GM18907 (cell line): ENCODE measurements at regions not wholly inside any gene's neighbourhood (a gene's known extent, or its start where the extent isn't known, plus 50 kb on each side); places are given as distances from the start of the nearest gene placed in this dataset.

ENCODE experiments used
- ATAC-seq: cut with Tn5 transposase; IDR thresholded peaks from one replicate; pipeline ENCODE4 v1.9.1; 2021; ENCODE audit warnings: mild to moderate bottlenecking, moderate library complexity; ENCODE audit not compliant: unreplicated experiment

DNA sequence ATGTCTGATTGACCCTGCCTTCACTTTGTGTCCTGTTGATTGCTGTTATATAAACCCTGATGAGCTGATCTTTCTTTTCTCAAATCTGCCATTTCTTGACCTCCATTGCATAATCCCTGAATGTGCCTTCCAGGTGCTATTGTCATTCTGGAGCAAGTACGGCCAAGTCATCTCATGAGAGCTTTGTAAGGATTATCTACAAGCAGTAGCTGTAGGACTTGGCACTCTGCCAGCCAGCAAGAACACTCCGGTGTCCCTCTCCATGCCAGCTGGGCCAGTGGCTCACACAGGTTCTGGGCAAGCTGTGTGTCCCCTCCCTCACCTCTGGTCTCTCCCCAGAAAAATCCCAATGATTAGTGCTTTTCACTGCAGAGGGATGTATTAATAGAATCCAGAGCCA, 348.1 kb downstream of the FOXO1 start:
- no peak for ATAC-seq

DNA sequence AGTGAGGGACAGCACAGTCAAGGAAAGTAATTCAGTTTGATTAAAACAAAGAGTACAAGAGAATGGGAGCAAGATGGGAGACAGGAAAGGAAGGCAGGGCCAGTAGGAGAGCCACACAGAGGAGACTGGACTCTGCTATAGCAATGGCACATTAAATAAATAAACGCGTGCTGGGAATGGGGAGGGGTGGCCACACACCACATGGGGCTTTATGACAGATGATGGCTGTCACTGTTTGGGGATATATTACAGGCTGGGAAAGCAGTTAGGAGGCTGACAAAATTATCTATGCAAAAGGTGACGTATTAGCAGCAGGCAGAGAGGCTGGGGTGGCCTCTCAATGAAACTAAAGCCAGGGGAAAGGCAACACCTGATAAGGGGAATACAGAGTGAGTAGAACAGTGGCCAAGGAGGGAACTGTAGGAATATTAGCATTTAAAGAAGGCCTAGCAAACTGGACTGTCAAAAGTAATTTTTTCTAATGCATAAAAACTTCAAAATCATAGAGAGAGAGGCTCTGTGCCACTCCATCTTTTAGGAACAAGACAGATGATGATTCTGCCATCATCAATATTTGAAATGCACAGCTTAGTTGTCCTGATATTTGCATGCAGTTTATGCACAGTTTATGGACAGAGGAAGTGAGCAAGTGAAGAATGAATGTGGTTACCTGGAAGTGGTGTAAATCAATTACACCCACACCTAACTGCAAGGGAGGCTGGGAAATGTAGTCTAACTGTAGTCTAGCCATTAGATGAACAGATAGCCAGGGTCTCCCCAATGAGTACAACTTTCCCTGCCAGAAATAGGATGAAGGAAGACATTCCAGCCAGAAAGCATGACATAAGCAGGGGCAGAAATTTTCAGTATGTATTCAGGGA, 346.5 kb downstream of the FOXO1 start:
- no peak for ATAC-seq

- no peak for ATAC-seq
Observed at GRCh38 chr13:40328091-40328490, 338.4 kb downstream of the FOXO1 start.

GRCh38 chr13:40329781-40330485, 336.5 kb downstream of the FOXO1 start:
- ATAC-seq, result no peak

- no peak for ATAC-seq
Observed at GRCh38 chr13:40330950-40331349, 335.5 kb downstream of the FOXO1 start.

DNA sequence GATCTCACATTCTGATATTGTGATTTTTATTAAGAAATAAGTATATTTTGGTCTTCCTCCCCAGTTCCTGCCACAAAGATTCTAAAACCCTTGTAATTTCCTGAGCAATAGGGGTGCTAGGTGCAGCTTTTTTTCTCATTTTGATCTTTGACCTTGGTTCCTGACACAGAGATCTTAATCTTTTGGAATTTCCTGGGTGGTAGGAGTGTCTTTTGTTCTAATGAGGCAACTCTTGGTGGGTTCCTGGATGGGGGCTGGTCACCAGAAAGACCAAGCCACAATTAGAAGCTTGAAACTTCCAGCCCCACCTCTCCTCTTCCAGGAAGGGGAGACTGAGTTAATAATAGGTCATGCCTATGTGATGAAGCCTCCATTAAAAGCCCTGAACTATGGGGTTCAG, 334.6 kb downstream of the FOXO1 start:
- no peak for ATAC-seq

DNA sequence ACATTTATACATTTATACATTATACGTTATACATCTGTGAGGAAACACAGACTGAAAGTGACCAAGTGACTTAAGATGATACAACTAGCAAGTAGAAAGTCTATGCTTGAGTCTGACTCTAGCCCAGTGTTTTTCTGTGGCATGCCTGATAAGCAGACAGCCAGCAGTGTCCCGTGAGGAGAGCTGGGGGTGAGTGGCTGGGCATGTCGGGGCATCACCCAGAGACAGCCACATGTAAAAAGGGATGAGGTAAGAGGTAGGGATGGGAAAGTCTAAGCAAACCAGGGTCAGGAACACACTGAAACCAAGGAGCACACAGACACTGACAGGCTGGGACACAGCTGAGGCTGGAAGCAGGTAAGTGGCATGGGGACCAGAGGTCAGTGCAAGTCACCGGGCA, 333.2 kb downstream of the FOXO1 start:
- no peak for ATAC-seq

DNA sequence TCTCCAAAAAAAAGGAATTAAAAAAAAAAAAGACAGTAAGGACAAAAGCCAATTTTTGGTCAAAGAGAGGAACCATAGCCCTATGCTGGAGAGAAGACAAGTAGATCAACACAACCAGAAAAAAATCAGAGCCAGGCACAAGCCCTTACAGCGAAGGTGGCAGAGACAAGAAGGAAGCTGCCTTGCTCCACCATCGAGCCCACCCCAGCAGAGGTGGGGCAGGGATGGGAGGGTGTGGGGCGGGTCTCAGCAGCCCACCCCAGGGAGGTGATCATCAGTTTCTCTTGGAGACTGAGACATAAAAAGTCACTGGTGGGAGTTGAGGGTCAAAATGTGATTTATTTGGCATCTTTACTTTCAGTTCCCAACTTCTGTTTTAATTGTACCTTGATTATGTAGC, 332.4 kb downstream of the FOXO1 start:
- ATAC-seq, result no peak

GRCh38 chr13:40334616-40335015, 331.8 kb downstream of the FOXO1 start:
- no peak for ATAC-seq

GRCh38 chr13:40336228-40337221, 329.9 kb downstream of the FOXO1 start:
- no peak for ATAC-seq

- ATAC-seq, result no peak
Observed at GRCh38 chr13:40337651-40338050, 328.8 kb downstream of the FOXO1 start.

DNA sequence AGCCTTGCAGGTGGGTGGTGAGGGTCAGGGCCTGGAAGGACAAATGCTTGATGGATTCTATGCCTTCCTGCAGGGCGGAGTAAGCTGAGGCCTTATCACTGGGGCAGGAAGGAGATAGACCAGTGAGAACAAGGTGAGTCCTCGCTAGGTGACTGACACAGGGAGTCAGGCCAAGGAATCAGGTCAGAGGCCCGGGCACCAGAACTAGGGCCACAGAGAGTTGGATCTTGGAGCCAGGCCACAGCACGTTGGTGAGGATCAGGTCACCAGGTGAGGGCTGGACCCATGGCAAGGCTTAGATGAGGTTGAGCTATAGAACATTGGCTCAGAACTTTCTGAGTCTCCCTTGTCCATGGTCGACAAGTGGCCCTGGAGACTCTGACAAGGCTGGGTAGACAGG, 328.2 kb downstream of the FOXO1 start:
- ATAC-seq, result no peak

- ATAC-seq, result no peak
Observed at GRCh38 chr13:40340368-40341095, 325.9 kb downstream of the FOXO1 start.

DNA sequence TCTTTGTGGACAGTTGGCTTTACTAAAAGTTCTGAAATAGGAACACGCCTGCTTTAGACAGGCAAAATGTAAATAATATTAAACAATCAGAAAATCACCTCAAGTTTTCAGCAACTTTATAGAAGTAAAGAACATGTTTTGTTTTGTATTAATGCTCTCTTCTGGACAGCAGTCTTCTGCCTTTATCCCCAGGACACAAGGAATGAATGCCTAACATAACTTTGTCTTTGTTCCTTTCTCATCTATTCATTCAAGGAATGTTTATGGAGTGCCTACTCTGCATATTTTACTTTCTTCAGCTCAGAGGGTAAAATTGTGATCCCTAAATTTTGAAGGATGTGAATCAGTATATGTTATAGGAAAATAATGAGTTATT, 325.4 kb downstream of the FOXO1 start:
- ATAC-seq, result no peak

- no peak for ATAC-seq
Observed at GRCh38 chr13:40341501-40341900, 324.9 kb downstream of the FOXO1 start.

DNA sequence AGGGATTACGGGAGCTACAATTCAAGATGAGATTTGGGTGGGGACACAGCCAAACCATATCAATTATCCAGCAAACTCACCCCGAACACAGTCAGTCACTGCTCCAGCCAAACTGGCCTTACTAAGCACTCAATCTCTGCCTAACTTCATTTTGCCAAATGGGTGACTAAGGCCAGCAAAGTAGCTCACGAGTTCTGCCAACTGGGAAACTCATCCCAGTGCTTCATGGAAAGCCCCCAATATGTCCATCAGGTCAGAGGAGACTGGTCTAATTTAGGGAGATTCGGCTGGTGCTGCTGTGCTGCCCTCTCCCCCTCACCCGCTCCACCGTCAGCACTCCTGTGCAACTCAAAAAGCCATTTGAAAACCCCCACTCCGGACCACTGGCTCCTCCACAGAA, 324.0 kb downstream of the FOXO1 start:
- no peak for ATAC-seq

GRCh38 chr13:40342901-40343300, 323.5 kb downstream of the FOXO1 start:
- no peak for ATAC-seq

DNA sequence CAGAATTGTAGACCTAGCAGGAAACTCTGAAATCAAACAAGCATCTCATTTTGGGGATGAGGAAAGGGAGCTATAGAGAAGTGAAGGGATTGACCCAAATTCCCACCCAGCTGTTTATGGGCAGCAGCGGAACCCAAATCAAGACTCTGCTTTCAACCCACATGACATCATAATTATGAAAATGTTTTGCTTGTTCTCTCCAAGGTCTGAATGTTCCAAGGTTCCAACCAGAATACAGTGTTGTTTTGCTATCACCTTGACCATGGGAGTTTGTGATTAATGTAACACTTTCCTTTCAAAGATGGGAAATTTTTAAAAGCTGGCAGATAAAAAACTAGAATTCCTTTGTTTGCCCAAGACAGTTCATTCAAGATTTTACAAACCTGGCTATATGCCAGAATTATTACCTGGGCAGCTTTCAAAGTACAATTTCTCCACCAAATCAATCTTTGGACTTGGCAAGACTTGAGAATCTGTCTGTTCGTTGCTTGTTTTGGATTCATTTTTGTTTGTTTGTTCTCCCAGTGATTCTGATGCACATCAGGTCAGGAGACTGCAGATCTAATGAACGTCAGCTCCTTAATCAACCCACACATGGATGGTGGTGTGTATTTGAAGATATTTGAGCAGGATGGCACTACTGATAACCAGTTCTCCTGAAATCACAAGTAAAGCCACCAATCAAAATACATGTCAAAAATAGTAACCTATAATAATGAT, 322.7 kb downstream of the FOXO1 start:
- no peak for ATAC-seq

DNA sequence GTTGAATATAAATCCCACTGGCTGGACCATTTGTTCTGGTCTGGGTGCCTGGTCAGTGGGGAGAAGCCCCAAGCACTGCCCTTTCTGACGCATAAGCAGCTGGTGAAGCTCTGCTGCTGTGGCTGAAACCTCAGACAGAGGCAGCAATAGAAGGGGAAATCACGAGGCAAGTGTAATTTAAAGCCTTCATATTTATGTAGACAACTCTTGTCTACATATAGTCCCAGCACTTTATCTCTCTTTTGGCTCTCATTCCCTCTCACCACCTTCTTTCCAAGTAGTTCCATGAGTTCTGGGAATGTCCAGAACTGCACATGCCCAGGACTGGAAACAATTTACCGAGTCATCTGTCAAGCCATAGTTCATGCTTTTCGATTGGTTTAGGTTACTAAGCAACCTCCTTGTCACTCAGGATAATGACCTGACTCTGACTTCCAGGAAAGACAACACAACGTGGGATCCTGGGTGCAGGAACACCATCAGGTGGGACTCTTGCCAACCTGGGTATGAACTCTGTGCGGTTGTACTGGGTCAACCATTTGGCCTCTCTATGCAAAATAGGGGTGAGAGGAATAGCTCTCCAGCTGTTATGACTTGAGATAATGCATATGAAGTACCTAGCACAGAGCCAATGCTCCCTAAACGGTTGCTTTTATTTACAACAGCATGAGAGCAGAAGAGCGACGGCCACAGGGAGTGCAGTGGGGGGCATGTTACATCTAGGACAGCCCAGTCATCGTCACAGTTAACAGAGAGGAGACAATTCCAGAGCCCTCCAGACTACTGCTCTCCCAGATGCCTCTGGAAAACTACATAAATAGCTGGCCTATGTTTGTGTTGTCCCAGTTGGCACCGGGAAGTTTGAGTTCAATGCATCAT, 321.9 kb downstream of the FOXO1 start:
- ATAC-seq, result peak; percentile 81
